ENCODE measurements at regions not wholly inside any gene's neighbourhood (a gene's known extent, or its start where the extent isn't known, plus 50 kb on each side); places are given as distances from the start of the nearest gene placed in this dataset.

DNA sequence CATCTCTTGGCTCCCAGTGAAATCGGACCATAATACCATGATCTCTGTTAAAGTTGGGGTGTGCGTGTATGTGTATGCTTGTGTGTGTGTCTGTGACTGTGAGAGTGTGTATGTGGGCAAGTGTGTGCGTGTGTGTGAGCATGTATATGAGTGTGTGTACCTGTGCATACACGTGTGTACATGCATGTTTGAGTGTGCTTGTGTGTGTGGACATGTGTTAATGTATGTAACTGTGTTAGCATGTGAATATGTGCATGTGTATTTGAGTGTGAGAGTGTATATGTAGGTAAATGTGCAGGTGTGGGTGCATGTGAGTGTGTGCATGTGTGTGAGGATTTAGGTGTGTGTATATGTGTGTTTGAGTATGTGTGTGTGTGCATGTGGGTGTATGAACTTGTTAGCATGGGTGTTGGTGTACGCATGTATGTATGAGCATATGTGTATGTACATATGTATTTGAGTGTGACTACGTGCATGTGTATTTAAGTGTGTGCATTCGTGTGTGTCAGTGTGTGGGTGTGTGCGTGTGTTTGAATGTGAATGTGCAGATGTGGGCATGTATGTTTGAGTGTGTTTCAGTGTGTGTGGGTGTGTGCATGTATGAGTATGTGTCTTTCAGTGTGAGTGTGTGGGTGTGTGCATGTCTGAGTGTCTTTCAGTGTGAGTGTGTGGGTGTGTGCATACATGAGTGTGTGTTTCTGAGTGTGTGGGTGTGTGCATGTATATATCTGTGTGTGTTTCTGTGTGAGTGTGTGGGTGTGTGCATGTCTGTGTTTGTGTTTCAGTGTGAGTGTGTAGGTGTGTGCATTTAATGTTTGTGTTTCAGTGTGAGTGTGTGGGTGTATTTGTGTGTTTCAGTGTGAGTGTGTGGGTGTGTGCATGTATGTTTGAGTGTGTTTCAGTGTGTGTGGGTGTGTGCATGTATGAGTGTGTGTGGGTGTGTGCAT, 183.2 kb downstream of the SOX9 start:
- no peak for DNase-seq

- DNase-seq, result no peak
Observed at GRCh38 chr17:72304859-72305258, 184.0 kb downstream of the SOX9 start.

GRCh38 chr17:72305472-72305871, 184.7 kb downstream of the SOX9 start:
- no peak for DNase-seq

GRCh38 chr17:72306037-72306436, 185.2 kb downstream of the SOX9 start:
- no peak for DNase-seq

GRCh38 chr17:72307836-72308235, 187.0 kb downstream of the SOX9 start:
- DNase-seq, result no peak

- no peak for DNase-seq
Observed at GRCh38 chr17:72308744-72309385, 188.0 kb downstream of the SOX9 start.

- DNase-seq, result no peak
Observed at GRCh38 chr17:72311004-72311403, 190.2 kb downstream of the SOX9 start.

DNA sequence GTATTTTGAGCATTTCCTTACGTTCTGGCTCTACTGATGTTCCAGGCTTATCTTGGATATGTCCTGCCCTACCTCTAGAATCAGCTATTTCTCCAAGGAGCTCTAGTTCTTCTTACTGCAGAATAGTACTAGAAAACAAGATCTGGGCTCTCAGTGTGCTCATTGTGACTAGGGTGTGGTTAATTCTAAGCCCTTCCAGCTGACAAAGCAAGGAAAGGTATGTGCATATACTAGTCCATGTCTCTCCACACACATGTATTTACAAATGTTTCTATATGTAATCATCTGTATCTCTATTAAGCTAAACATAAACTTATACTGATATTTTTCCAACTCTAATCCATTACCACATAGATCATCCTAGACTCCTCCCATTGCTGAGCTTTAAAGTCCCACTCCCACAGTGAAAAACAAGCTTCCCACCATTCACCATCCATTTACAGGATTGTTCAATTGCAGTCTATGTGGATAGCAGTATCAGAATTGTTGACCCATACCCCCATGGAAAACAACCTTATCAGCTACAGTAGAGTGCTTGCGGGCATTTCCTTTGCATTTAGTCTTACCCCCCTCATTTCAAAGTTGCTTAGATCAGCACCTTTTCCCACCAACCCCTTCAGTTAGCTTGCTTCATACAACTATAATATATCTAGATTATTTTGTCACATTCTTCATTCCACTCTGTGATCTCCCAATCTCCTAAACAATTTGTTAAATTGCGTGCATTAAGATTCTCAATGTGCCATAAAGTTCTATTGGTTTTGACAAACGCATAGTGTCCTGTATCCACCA, 194.5 kb downstream of the SOX9 start:
- DNase-seq, result no peak

DNA sequence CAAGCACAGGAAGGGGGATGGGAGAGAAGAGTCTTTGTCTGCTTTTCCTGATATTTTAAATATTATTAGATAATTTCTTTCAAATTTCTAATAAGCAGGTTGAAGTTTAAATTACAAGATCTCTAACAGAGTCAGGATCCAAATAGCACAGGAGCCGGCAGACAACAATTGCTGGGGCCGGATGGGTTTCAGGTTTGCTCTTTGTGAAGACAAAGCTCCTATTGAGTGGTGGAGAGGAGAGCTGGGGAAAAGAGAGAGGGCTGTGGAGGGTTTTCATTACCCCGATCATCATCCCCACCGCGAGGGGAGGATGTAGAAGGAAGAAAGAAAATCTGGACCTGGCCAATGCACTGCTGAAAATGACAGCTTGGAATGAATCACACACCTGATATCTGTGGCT, 197.3 kb downstream of the SOX9 start:
- DNase-seq, result no peak

- DNase-seq, result no peak
Observed at GRCh38 chr17:72321896-72322295, 201.1 kb downstream of the SOX9 start.

DNA sequence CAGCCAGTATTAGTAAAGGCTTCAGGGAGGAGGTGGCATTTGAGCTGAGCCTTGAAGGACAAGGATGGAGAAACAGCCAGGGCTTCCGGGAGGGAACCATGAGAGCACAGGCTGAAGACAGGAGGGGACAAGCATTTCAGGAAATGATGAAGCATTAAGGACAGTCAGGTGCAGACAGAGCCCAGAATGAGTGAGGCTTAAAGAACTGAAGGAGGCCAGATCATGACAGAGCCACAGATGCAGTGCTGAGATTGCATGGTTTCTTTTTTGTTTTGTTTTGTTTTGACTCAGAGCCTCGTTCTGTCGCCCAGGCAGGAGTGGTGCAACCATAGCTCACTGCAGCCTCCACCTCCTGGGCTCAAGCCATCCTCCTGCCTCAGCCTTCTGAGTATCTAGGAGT, 211.5 kb downstream of the SOX9 start:
- DNase-seq, result no peak

DNA sequence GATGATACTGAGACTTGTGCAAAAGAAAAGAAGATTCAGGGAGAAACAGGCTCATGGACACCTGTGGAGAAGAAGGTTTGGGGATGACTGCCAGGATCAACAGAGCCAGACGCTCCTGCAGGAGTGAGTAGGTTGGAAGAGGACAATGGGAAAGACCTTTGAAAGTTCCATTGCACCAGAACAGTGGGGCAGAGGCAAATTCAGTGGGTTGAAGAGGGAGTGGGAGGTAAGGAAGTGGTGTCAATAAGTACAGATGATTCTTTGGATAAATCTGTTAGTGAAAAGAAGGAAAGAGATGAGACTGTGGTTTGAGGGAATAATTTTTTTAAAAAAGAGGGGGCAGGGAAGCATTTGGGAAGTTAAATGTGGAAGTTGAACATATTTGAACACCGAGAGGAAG, 212.8 kb downstream of the SOX9 start:
- DNase-seq, result no peak

- DNase-seq, result no peak
Observed at GRCh38 chr17:72334205-72334604, 213.4 kb downstream of the SOX9 start.

- DNase-seq, result no peak
Observed at GRCh38 chr17:72336026-72336803, 215.4 kb downstream of the SOX9 start.

- no peak for DNase-seq
Observed at GRCh38 chr17:72336804-72337070, 215.9 kb downstream of the SOX9 start.

GRCh38 chr17:72338304-72338703, 217.5 kb downstream of the SOX9 start:
- DNase-seq, result no peak

DNA sequence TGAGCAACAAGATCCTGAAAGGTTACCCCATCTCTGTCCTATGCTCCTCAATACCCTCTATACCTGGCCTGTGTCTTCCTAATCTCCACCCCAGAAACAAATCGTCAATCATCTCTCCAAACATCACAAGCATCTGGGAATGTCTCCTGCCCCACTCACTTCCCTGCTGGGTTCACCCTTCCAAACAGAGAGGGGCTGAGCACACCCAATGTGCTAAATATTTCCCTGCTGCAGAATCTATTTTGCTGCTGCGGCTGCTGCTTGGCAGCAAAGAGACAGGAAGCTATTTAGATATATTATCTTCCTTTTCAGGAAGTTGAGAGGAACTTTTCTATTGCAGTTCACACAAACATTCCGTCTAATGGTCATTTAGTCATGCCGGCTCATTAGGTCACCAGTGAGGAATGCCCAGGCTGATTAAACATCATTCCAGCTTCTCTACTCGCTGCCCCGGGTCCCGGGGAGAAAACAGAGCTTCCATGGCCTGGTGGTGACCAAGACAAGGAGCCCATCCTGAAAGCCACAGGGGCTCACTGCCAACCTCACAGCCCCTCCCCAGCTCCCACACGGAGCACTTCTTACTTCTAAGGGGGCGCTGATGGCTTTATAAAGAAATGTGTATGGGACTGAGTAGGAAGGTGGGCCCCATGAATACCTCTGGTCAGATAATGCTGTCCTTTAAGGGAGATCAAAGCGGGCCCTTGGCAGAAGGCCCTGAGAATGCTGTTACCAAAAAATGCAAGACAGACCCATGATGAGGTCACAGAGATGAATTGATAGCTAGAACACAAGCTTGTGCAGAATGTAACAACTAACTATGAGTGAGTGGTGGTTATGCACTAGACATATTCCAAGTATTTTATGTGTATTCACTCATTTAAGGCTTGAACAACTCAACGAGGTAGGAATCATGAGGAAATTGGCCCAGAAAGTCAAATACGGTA, 218.3 kb downstream of the SOX9 start:
- DNase-seq, result no peak

GRCh38 chr17:72340836-72341235, 220.0 kb downstream of the SOX9 start:
- no peak for DNase-seq

DNA sequence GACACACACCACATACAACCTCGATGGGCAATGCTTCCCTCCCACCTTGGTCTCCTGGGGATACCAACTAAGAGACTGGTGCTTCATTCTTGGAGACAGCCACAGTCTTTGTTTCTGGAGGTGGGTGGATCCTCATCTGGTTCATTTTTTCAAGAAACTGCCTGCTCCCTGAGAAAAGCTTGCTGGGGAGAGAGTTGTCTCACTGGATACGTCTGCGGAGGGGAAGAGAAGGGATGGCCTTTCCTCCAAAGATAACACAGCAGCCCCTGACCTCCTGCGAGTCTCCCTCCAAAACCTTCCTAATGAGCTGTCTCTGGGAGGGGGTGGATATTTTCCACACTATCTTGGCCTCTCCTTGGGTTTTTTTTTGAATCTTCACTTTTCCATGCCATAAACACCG, 221.2 kb downstream of the SOX9 start:
- DNase-seq, result no peak

DNA sequence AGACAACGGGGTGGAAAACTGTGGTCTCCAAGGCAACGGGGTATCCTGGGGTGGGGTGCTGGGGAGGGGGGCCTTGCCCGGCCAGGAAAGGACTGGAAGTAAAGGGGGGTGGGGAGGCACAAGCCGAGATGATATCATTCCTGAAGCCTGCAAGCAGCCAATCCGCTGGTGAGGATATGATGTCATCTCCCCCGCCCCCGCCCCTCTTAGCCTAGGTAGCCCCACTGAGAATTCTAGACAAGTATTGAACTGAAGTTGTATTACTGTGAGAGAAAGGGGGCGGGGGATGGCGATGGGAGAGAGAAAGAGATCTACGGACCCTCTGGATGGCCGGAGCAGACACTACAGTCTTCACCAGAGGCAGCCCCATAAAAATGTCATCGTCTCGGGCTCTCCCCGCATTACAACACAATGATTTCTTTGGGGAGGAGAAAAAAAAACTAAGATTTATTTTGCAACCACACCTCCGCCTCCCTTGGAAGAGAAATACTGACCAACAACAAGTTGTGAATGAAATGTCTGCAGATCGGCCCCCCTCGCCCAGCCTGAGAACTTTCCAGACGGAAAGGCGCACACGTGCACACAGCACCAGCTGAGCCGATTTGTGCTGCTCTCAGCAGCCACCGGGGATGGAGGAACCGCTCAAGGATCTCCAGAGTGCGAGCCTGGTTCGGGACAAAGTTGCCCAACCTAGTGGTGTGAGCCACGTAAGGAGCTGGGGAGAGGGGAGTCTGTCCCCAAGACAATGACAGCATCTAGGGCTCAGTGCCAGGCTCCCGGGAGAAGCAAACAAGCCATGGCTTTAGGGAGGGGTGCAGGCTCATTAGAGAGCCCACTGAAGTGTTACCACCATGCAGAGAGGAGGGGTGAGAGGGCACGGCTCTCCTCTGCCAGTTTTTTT, 222.1 kb downstream of the SOX9 start:
- DNase-seq, result no peak

DNA sequence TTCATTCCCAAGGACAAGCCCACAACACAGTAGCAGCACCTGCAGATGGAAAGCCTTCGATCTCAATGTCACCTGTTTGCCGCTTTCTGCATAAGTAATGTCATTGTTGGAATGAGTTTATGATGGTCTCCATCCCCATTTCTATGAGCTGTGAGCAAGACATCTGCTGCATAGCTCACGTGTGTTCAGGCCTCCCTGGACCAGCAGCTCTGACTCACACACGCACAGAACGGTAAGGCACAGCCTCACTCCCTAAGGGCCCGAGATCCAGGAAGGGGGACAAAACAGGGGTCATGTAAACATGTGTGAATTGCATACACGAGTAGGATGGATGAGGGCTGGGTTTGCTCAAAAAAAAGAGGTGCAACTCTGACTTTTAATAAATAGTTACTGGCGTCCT, 223.1 kb downstream of the SOX9 start:
- DNase-seq, result no peak
